Activated naive CD4-positive, alpha-beta T cell treated with anti-CD3 and anti-CD28 coated beads, Interleukin-2, amount 50 U/mL, for 24 hours (primary cell): ENCODE measurements at regions not wholly inside any gene's neighbourhood (a gene's known extent, or its start where the extent isn't known, plus 50 kb on each side); places are given as distances from the start of the nearest gene placed in this dataset.

Source experiments
- H3K27ac Mint-ChIP-seq: one replicate; pipeline ENCODE4 v1.8.0; 2021; ENCODE audit warnings: mild to moderate bottlenecking, mixed read lengths
- H3K27me3 Mint-ChIP-seq: one replicate; pipeline ENCODE4 v1.8.0; 2021; ENCODE audit warnings: mixed read lengths
- H3K36me3 Mint-ChIP-seq: one replicate; pipeline ENCODE4 v1.8.0; 2021; ENCODE audit warnings: mixed read lengths
- H3K4me1 Mint-ChIP-seq: one replicate; pipeline ENCODE4 v1.8.0; 2021; ENCODE audit warnings: mixed read lengths
- H3K4me3 Mint-ChIP-seq: one replicate; pipeline ENCODE4 v1.8.0; 2021; ENCODE audit warnings: mild to moderate bottlenecking, mixed read lengths
- H3K9me3 Mint-ChIP-seq: one replicate; pipeline ENCODE4 v1.8.0; 2021; ENCODE audit warnings: mixed read lengths

- Mint-ChIP-seq H3K27me3 (no peaks in the 10 kb centered on the region), H3K27ac (no peak overlapping the region), H3K9me3 (no peaks in the 10 kb centered on the region), H3K4me1 (no peaks in the 10 kb centered on the region), H3K4me3 (no peak overlapping the region), H3K36me3 (no peaks in the 10 kb centered on the region)
Observed at GRCh38 chr4:11228530-11228929, 200.2 kb downstream of the HS3ST1 start.

- no peak overlapping the region for H3K27ac Mint-ChIP-seq
- no peaks in the 10 kb centered on the region for H3K4me1 Mint-ChIP-seq
- no peak overlapping the region for H3K4me3 Mint-ChIP-seq
- H3K27me3 Mint-ChIP-seq, result no peaks in the 10 kb centered on the region
- no peaks in the 10 kb centered on the region for H3K9me3 Mint-ChIP-seq
- H3K36me3 Mint-ChIP-seq, result no peaks in the 10 kb centered on the region
Observed at GRCh38 chr4:11223311-11223710, 205.4 kb downstream of the HS3ST1 start.

GRCh38 chr4:11218692-11219091 is 210.0 kb downstream of the HS3ST1 start:
- Mint-ChIP-seq H3K4me1 (no peaks in the 10 kb centered on the region), H3K27ac (no peak overlapping the region), H3K9me3 (no peaks in the 10 kb centered on the region), H3K4me3 (no peak overlapping the region), H3K27me3 (no peaks in the 10 kb centered on the region), H3K36me3 (no peaks in the 10 kb centered on the region)

GRCh38 chr4:11216520-11216919 is 212.2 kb downstream of the HS3ST1 start:
- H3K4me3 Mint-ChIP-seq, result no peak overlapping the region
- H3K36me3 Mint-ChIP-seq, result no peaks in the 10 kb centered on the region
- no peaks in the 10 kb centered on the region for H3K9me3 Mint-ChIP-seq
- H3K27me3 Mint-ChIP-seq, result peaks cover 1% of the 10 kb centered on the region
- H3K27ac Mint-ChIP-seq, result no peak overlapping the region
- H3K4me1 Mint-ChIP-seq, result no peaks in the 10 kb centered on the region

- H3K4me1 Mint-ChIP-seq, result no peaks in the 10 kb centered on the region
- peaks cover 1% of the 10 kb centered on the region for H3K27me3 Mint-ChIP-seq
- no peaks in the 10 kb centered on the region for H3K9me3 Mint-ChIP-seq
- H3K27ac Mint-ChIP-seq, result no peak overlapping the region
- no peak overlapping the region for H3K4me3 Mint-ChIP-seq
- H3K36me3 Mint-ChIP-seq, result no peaks in the 10 kb centered on the region
Observed at GRCh38 chr4:11214281-11214680, 214.4 kb downstream of the HS3ST1 start.

- Mint-ChIP-seq H3K27me3 (peaks cover 1% of the 10 kb centered on the region), H3K4me3 (no peak overlapping the region), H3K27ac (no peak overlapping the region), H3K36me3 (no peaks in the 10 kb centered on the region), H3K4me1 (no peaks in the 10 kb centered on the region), H3K9me3 (peaks cover 7% of the 10 kb centered on the region)
Observed at GRCh38 chr4:11209826-11210225, 218.9 kb downstream of the HS3ST1 start.

GRCh38 chr4:11201256-11201655 is 227.4 kb downstream of the HS3ST1 start:
- Mint-ChIP-seq H3K4me1 (no peaks in the 10 kb centered on the region), H3K27ac (no peak overlapping the region), H3K4me3 (no peak overlapping the region)

GRCh38 chr4:11198516-11199305 is 230.0 kb downstream of the HS3ST1 start:
- H3K4me1 Mint-ChIP-seq, result no peaks in the 10 kb centered on the region
- no peak overlapping the region for H3K4me3 Mint-ChIP-seq
- H3K36me3 Mint-ChIP-seq, result no peaks in the 10 kb centered on the region
- H3K9me3 Mint-ChIP-seq, result no peaks in the 10 kb centered on the region
- no peak overlapping the region for H3K27ac Mint-ChIP-seq
- no peaks in the 10 kb centered on the region for H3K27me3 Mint-ChIP-seq

More at GRCh38 chr4:11201256-11201655, 227.4 kb downstream of the HS3ST1 start:
- Mint-ChIP-seq H3K9me3 (no peaks in the 10 kb centered on the region), H3K36me3 (no peaks in the 10 kb centered on the region), H3K27me3 (no peaks in the 10 kb centered on the region)

- H3K27ac Mint-ChIP-seq, result no peak overlapping the region
- no peaks in the 10 kb centered on the region for H3K4me1 Mint-ChIP-seq
- no peaks in the 10 kb centered on the region for H3K36me3 Mint-ChIP-seq
- H3K4me3 Mint-ChIP-seq, result no peak overlapping the region
- H3K27me3 Mint-ChIP-seq, result no peaks in the 10 kb centered on the region
- H3K9me3 Mint-ChIP-seq, result no peaks in the 10 kb centered on the region
Observed at GRCh38 chr4:11197631-11198341, 230.9 kb downstream of the HS3ST1 start.

GRCh38 chr4:11196927-11197522 is 231.7 kb downstream of the HS3ST1 start:
- no peaks in the 10 kb centered on the region for H3K36me3 Mint-ChIP-seq
- no peak overlapping the region for H3K4me3 Mint-ChIP-seq
- no peak overlapping the region for H3K27ac Mint-ChIP-seq
- H3K9me3 Mint-ChIP-seq, result no peaks in the 10 kb centered on the region
- no peaks in the 10 kb centered on the region for H3K27me3 Mint-ChIP-seq
- no peaks in the 10 kb centered on the region for H3K4me1 Mint-ChIP-seq

- H3K4me3 Mint-ChIP-seq, result no peak overlapping the region
- peaks cover 2% of the 10 kb centered on the region for H3K27me3 Mint-ChIP-seq
- H3K27ac Mint-ChIP-seq, result no peak overlapping the region
- no peaks in the 10 kb centered on the region for H3K4me1 Mint-ChIP-seq
- no peaks in the 10 kb centered on the region for H3K36me3 Mint-ChIP-seq
- H3K9me3 Mint-ChIP-seq, result no peaks in the 10 kb centered on the region
Observed at GRCh38 chr4:11194431-11194830, 234.3 kb downstream of the HS3ST1 start.

- H3K27me3 Mint-ChIP-seq, result peaks cover 2% of the 10 kb centered on the region
- H3K4me3 Mint-ChIP-seq, result no peak overlapping the region
- H3K27ac Mint-ChIP-seq, result no peak overlapping the region
- no peaks in the 10 kb centered on the region for H3K36me3 Mint-ChIP-seq
- no peaks in the 10 kb centered on the region for H3K9me3 Mint-ChIP-seq
- H3K4me1 Mint-ChIP-seq, result no peaks in the 10 kb centered on the region
Observed at GRCh38 chr4:11189756-11190155, 238.9 kb downstream of the HS3ST1 start.

- no peak overlapping the region for H3K27ac Mint-ChIP-seq
- no peaks in the 10 kb centered on the region for H3K4me1 Mint-ChIP-seq
- no peak overlapping the region for H3K4me3 Mint-ChIP-seq
- no peaks in the 10 kb centered on the region for H3K27me3 Mint-ChIP-seq
- no peaks in the 10 kb centered on the region for H3K36me3 Mint-ChIP-seq
- H3K9me3 Mint-ChIP-seq, result no peaks in the 10 kb centered on the region
Observed at GRCh38 chr4:11183356-11183740, 245.3 kb downstream of the HS3ST1 start.

GRCh38 chr4:11182586-11183355 is 245.9 kb downstream of the HS3ST1 start:
- no peaks in the 10 kb centered on the region for H3K36me3 Mint-ChIP-seq
- H3K4me1 Mint-ChIP-seq, result no peaks in the 10 kb centered on the region
- no peak overlapping the region for H3K27ac Mint-ChIP-seq
- H3K27me3 Mint-ChIP-seq, result no peaks in the 10 kb centered on the region
- no peak overlapping the region for H3K4me3 Mint-ChIP-seq
- no peaks in the 10 kb centered on the region for H3K9me3 Mint-ChIP-seq

GRCh38 chr4:11182031-11182430 is 246.7 kb downstream of the HS3ST1 start:
- no peaks in the 10 kb centered on the region for H3K36me3 Mint-ChIP-seq
- no peaks in the 10 kb centered on the region for H3K4me1 Mint-ChIP-seq
- H3K27me3 Mint-ChIP-seq, result no peaks in the 10 kb centered on the region
- H3K9me3 Mint-ChIP-seq, result no peaks in the 10 kb centered on the region
- no peak overlapping the region for H3K27ac Mint-ChIP-seq
- no peak overlapping the region for H3K4me3 Mint-ChIP-seq
